Osteoblast (primary cell): ENCODE measurements at regions not wholly inside any gene's neighbourhood (a gene's known extent, or its start where the extent isn't known, plus 50 kb on each side); places are given as distances from the start of the nearest gene placed in this dataset.

Source experiments
- DNase-seq: peaks from one replicate; pipeline ENCODE4 v3.0.0; 2011; ENCODE audit warnings: low spot score, mixed read lengths; ENCODE audit not compliant: insufficient read length; ENCODE audit errors: missing footprints
- H2AFZ ChIP-seq: 2 replicates; pipeline ENCODE4 v1.6.0; 2011; ENCODE audit warnings: mild to moderate bottlenecking, low read length
- H3K27ac ChIP-seq: 2 replicates; pipeline ENCODE4 v1.5.1; 2011; ENCODE audit warnings: mild to moderate bottlenecking, low read depth, low read length, moderate library complexity
- H3K27me3 ChIP-seq: 2 replicates; pipeline ENCODE4 v1.6.0; 2012; ENCODE audit warnings: mild to moderate bottlenecking, control low read depth, inconsistent platforms, low read length, moderate library complexity; ENCODE audit not compliant: insufficient read depth
- H3K36me3 ChIP-seq: 2 replicates; pipeline ENCODE4 v1.5.1; 2011; ENCODE audit warnings: mild to moderate bottlenecking, low read length, control low read depth, moderate library complexity; ENCODE audit not compliant: insufficient read depth
- H3K4me1 ChIP-seq: 2 replicates; pipeline ENCODE4 v1.5.1; 2011; ENCODE audit warnings: mild to moderate bottlenecking, low read length, control low read depth, moderate library complexity; ENCODE audit not compliant: insufficient read depth
- H3K4me2 ChIP-seq: 2 replicates; pipeline ENCODE4 v1.6.0; 2011; ENCODE audit warnings: mild to moderate bottlenecking, low read length; ENCODE audit not compliant: insufficient read depth
- H3K4me3 ChIP-seq: fragments of 200-600 bp; sonication (generic); 3 replicates; pipeline ENCODE4 v1.5.1; 2012; ENCODE audit warnings: mild to moderate bottlenecking, low read length, inconsistent platforms; ENCODE audit not compliant: insufficient read depth
- H3K79me2 ChIP-seq: 2 replicates; pipeline ENCODE4 v1.6.0; 2012; ENCODE audit warnings: mild to moderate bottlenecking, low read length, control low read depth, inconsistent platforms; ENCODE audit not compliant: insufficient read depth
- H3K9me3 ChIP-seq: 2 replicates; pipeline ENCODE4 v1.5.1; 2011; ENCODE audit warnings: low read depth, low read length, control low read depth
- H4K20me1 ChIP-seq: 2 replicates; pipeline ENCODE4 v1.6.0; 2012; ENCODE audit warnings: mild to moderate bottlenecking, low read length, control low read depth; ENCODE audit not compliant: insufficient read depth
- TF ChIP-seq, protein P1 (sequence below): IDR thresholded peaks from 2 replicates; pipeline ENCODE4 v1.5.1; 2011; ENCODE audit warnings: mild to moderate bottlenecking, low read depth, low read length, moderate library complexity; ENCODE audit errors: extremely low read depth

DNA sequence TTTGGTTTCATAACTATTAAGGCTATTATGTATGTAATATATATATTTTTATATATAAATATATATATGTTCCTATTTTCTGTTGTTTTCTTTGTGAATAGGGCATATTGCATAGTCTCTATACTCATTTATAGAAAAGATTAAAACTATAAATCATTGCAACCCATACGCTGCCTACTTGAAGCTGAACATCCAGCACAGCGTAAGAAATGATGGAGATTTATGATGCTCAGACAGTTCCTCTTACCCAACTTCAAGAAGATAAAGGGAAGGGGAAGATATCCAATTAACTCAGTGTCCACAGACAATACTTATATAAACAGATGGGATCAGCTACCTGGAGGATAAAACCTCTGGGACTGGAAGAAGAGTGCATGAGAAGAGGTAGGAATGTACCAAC, 791.7 kb downstream of the FAM181B start:
- no peak for DNase-seq
- H4K20me1 ChIP-seq = no peaks in the 10 kb centered on the region
- no peaks in the 10 kb centered on the region for H3K79me2 ChIP-seq
- no peak overlapping the region for H3K4me2 ChIP-seq
- no peak overlapping the region for H3K4me3 ChIP-seq
- H3K9me3 ChIP-seq = no peaks in the 10 kb centered on the region
- no peaks in the 10 kb centered on the region for H3K36me3 ChIP-seq
- no peaks in the 10 kb centered on the region for H3K4me1 ChIP-seq
- H2AFZ ChIP-seq = no peak overlapping the region
- TF ChIP-seq, protein P1, sequence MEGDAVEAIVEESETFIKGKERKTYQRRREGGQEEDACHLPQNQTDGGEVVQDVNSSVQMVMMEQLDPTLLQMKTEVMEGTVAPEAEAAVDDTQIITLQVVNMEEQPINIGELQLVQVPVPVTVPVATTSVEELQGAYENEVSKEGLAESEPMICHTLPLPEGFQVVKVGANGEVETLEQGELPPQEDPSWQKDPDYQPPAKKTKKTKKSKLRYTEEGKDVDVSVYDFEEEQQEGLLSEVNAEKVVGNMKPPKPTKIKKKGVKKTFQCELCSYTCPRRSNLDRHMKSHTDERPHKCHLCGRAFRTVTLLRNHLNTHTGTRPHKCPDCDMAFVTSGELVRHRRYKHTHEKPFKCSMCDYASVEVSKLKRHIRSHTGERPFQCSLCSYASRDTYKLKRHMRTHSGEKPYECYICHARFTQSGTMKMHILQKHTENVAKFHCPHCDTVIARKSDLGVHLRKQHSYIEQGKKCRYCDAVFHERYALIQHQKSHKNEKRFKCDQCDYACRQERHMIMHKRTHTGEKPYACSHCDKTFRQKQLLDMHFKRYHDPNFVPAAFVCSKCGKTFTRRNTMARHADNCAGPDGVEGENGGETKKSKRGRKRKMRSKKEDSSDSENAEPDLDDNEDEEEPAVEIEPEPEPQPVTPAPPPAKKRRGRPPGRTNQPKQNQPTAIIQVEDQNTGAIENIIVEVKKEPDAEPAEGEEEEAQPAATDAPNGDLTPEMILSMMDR = no peak
- H3K27ac ChIP-seq = no peak overlapping the region
- no peaks in the 10 kb centered on the region for H3K27me3 ChIP-seq

DNA sequence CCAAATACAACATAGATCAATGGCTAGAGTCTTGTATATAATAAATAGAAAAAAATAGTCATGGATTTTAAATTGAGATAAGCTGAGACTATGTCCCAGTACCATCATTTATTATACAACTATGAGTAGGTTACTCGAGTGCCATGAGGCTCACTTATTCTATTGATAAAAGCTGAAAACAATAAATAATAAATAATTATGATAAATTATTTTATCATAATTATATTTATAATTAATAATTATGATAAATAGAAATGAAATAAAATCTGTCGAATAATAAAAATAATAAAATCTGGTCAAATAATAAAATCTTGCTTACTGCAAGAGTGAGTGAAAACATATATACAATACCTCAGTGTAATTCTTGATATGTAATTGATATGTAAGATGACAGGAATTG, 801.4 kb downstream of the FAM181B start:
- no peaks in the 10 kb centered on the region for H3K4me1 ChIP-seq
- no peak overlapping the region for H3K27ac ChIP-seq
- DNase-seq = no peak
- H3K4me3 ChIP-seq = no peak overlapping the region
- H4K20me1 ChIP-seq = no peaks in the 10 kb centered on the region
- H3K36me3 ChIP-seq = no peaks in the 10 kb centered on the region
- no peaks in the 10 kb centered on the region for H3K27me3 ChIP-seq
- no peak overlapping the region for H2AFZ ChIP-seq
- no peaks in the 10 kb centered on the region for H3K9me3 ChIP-seq
- no peak overlapping the region for H3K4me2 ChIP-seq
- TF ChIP-seq, protein P1 = no peak
- no peaks in the 10 kb centered on the region for H3K79me2 ChIP-seq

DNA sequence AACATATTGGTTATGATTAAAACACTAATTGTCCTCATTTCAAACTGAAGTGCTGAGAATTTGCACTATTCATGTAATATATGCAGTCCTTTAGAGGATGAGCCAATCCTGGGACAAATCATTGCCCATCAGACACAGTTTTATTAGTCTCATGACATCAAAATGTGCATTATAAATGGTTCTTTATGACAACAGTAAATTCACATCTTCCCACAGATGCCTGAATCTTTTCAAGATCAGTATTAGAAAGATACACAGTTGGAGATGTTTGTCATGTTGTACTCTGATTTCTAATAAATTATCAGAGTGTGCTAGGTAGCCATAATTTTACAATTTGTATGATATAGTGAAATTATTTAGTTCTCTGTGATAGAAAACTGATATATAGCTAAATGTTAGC, 813.5 kb downstream of the FAM181B start:
- Histone ChIP-seq H3K27me3 (no peaks in the 10 kb centered on the region), H3K36me3 (no peaks in the 10 kb centered on the region), H3K4me1 (no peaks in the 10 kb centered on the region), H2AFZ (no peak overlapping the region), H3K27ac (no peak overlapping the region), H3K4me3 (no peak overlapping the region), H3K4me2 (no peak overlapping the region), H3K79me2 (no peaks in the 10 kb centered on the region), H4K20me1 (no peaks in the 10 kb centered on the region), H3K9me3 (no peaks in the 10 kb centered on the region)
- TF ChIP-seq, protein P1 = no peak
- no peak for DNase-seq

DNA sequence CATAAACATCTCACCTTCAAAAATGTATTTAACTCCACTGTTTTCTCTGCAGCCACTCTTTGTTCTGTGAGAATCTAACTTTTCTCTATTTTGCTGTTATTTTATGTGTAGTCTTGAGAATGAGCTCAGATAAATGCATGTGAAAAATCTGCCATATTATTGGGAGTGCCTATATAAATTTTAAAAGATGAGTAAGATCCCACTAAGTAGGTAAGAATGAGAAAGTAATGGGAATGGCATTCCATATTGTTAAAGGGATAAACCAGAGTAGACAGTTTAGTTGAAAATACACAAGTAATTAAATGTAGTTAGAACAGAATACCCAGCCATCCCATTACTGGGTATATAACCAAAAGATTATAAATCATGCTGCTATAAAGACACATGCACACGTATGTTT, 817.2 kb downstream of the FAM181B start:
- no peaks in the 10 kb centered on the region for H4K20me1 ChIP-seq
- no peak overlapping the region for H3K4me3 ChIP-seq
- H3K79me2 ChIP-seq = no peaks in the 10 kb centered on the region
- H3K27me3 ChIP-seq = no peaks in the 10 kb centered on the region
- TF ChIP-seq, protein P1 = no peak
- H3K9me3 ChIP-seq = no peaks in the 10 kb centered on the region
- H3K27ac ChIP-seq = no peak overlapping the region
- H3K4me2 ChIP-seq = no peak overlapping the region
- no peak overlapping the region for H2AFZ ChIP-seq
- H3K36me3 ChIP-seq = no peaks in the 10 kb centered on the region
- no peaks in the 10 kb centered on the region for H3K4me1 ChIP-seq
- no peak for DNase-seq
